ENCODE measurements at regions not wholly inside any gene's neighbourhood (a gene's known extent, or its start where the extent isn't known, plus 50 kb on each side); places are given as distances from the start of the nearest gene placed in this dataset.
"Not testable (repeated sequence)": the region's sequence is repeated elsewhere in the genome, so short reads cannot be mapped to it uniquely, and the experiment has no call there.

GRCh38 chr6:86723151-86723550 lies 214.2 kb upstream of the HTR1E start (continued):
- TF ChIP-seq ZNF8 (CRISPR knock-in tag; IDR thresholded peaks at IDR 0.05): no peak

DNA sequence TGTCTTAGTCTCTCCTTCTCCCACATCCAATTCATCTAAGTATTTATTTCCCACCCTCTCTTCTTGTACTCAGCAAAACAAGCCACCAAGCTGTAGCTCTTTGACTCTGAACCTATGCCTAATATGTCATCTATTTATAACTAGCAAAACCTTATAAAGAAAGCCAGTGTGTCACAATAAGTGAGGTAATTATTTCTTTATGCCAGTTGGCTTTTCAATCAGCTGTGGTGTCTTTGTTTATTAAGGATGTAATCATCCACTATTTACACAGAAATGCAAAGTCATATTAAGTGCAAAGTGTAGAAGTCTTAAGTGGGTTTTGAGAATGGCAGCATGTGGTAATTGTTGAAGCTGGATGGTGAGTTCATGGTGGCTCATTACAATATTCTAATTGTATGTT lies 215.2 kb upstream of the HTR1E start:
- no peak for TF ChIP-seq ZFP30 (CRISPR knock-in tag; IDR thresholded peaks at IDR 0.05)
- TF ChIP-seq TCF4 (CRISPR knock-in tag; IDR thresholded peaks at IDR 0.05; ENCODE audit: borderline replicate concordance): no peak
- no peak for TF ChIP-seq RARB (CRISPR knock-in tag; IDR thresholded peaks at IDR 0.05)
- TF ChIP-seq TOX (CRISPR knock-in tag; IDR thresholded peaks at IDR 0.05; ENCODE audit: borderline replicate concordance): no peak
- no peak for TF ChIP-seq ZNF565 (CRISPR knock-in tag; conservative IDR thresholded peaks at IDR 0.05; ENCODE audit: low read depth)
- no peak for TF ChIP-seq ZFP3 (CRISPR knock-in tag; IDR thresholded peaks at IDR 0.05)
- no peak for TF ChIP-seq ESRRG (CRISPR knock-in tag; IDR thresholded peaks at IDR 0.05)
- no peak for TF ChIP-seq CREB5 (CRISPR knock-in tag; IDR thresholded peaks at IDR 0.05; ENCODE audit: low read depth)
- TF ChIP-seq PPARA (CRISPR knock-in tag; IDR thresholded peaks at IDR 0.05; ENCODE audit: borderline replicate concordance): no peak
- no peak for ATAC-seq

- TF ChIP-seq CREB5 (CRISPR knock-in tag; IDR thresholded peaks at IDR 0.05; ENCODE audit: low read depth) (no peak), ZFP3 (CRISPR knock-in tag; IDR thresholded peaks at IDR 0.05) (no peak), SNAI2 (CRISPR knock-in tag; IDR thresholded peaks at IDR 0.05) (no peak), ZNF565 (CRISPR knock-in tag; conservative IDR thresholded peaks at IDR 0.05; ENCODE audit: low read depth) (no peak), ZC3H10 (CRISPR knock-in tag; IDR thresholded peaks at IDR 0.05) (no peak), ISL1 (CRISPR knock-in tag; IDR thresholded peaks at IDR 0.05) (peak; percentile 21; the same call in 1 of the 2 replicates), PPARA (CRISPR knock-in tag; IDR thresholded peaks at IDR 0.05; ENCODE audit: borderline replicate concordance) (no peak)
- no peak for ATAC-seq
These were observed 221.7 kb upstream of the HTR1E start for GRCh38 chr6:86715676-86716075.

DNA sequence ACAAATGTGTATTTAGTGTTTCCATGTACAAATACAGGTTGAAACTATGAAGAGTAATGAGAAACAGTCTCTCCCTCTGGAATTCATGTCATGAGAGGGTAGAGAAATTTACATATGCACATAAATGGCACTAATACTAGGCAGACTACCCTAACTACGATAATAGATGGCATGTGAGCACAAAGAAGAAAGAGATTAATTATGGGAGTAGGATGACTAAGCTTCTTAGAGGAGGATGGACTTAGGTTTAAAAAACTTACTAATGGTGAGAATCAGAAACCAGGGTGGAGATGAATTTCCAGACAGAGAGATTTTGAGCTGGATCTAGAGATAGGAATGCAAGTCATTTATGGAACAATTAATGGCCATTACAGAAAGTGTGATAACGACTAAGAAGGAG lies 225.3 kb upstream of the HTR1E start:
- TF ChIP-seq CSRNP3 (CRISPR knock-in tag; IDR thresholded peaks at IDR 0.05) (no peak), ZC3H10 (CRISPR knock-in tag; IDR thresholded peaks at IDR 0.05) (no peak), ISL1 (CRISPR knock-in tag; IDR thresholded peaks at IDR 0.05) (peak; percentile 80), OSR1 (CRISPR knock-in tag; IDR thresholded peaks at IDR 0.05) (no peak), TOX (CRISPR knock-in tag; IDR thresholded peaks at IDR 0.05; ENCODE audit: borderline replicate concordance) (no peak)
- ATAC-seq: no peak

- no peak for ATAC-seq
- TF ChIP-seq, protein P1, sequence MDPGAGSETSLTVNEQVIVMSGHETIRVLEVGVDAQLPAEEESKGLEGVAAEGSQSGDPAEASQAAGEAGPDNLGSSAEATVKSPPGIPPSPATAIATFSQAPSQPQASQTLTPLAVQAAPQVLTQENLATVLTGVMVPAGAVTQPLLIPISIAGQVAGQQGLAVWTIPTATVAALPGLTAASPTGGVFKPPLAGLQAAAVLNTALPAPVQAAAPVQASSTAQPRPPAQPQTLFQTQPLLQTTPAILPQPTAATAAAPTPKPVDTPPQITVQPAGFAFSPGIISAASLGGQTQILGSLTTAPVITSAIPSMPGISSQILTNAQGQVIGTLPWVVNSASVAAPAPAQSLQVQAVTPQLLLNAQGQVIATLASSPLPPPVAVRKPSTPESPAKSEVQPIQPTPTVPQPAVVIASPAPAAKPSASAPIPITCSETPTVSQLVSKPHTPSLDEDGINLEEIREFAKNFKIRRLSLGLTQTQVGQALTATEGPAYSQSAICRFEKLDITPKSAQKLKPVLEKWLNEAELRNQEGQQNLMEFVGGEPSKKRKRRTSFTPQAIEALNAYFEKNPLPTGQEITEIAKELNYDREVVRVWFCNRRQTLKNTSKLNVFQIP (CRISPR knock-in tag; IDR thresholded peaks at IDR 0.05; ENCODE audit: borderline replicate concordance, low read depth): no peak
- TF ChIP-seq ZNF70 (CRISPR knock-in tag; IDR thresholded peaks at IDR 0.05): no peak
- no peak for TF ChIP-seq GLIS3 (CRISPR knock-in tag; IDR thresholded peaks at IDR 0.05)
- no peak for TF ChIP-seq ARNTL (CRISPR knock-in tag; IDR thresholded peaks at IDR 0.05; ENCODE audit: borderline replicate concordance, low read depth)
- TF ChIP-seq ZFP3 (CRISPR knock-in tag; IDR thresholded peaks at IDR 0.05): no peak
- no peak for TF ChIP-seq CSDC2 (CRISPR knock-in tag; IDR thresholded peaks at IDR 0.05)
These were observed 229.7 kb upstream of the HTR1E start for GRCh38 chr6:86707545-86708120.

DNA sequence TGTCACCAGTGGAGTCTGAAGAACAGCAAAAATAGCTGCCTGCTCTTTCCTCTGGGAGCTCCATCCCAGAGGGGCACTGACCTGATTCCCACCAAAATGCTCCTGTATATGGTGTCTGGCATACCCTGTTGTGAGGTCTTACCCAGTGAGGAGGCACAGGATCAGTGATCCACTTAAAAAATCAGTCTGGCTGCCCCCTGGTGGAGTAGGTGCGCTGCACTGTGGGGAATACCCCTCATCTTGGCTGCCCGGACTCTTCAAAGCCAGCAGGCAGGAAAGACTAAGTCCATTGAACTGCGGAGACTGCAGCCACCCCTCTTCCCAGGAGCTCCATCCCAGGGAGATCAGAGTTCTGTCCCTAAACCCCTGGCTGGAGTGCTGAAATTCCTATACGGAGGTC lies 230.9 kb upstream of the HTR1E start:
- no peak for ATAC-seq
- TF ChIP-seq, protein P2, sequence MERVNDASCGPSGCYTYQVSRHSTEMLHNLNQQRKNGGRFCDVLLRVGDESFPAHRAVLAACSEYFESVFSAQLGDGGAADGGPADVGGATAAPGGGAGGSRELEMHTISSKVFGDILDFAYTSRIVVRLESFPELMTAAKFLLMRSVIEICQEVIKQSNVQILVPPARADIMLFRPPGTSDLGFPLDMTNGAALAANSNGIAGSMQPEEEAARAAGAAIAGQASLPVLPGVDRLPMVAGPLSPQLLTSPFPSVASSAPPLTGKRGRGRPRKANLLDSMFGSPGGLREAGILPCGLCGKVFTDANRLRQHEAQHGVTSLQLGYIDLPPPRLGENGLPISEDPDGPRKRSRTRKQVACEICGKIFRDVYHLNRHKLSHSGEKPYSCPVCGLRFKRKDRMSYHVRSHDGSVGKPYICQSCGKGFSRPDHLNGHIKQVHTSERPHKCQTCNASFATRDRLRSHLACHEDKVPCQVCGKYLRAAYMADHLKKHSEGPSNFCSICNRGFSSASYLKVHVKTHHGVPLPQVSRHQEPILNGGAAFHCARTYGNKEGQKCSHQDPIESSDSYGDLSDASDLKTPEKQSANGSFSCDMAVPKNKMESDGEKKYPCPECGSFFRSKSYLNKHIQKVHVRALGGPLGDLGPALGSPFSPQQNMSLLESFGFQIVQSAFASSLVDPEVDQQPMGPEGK (CRISPR knock-in tag; IDR thresholded peaks at IDR 0.05; ENCODE audit: borderline replicate concordance): no peak
- no peak for TF ChIP-seq PPARA (CRISPR knock-in tag; IDR thresholded peaks at IDR 0.05; ENCODE audit: borderline replicate concordance)

DNA sequence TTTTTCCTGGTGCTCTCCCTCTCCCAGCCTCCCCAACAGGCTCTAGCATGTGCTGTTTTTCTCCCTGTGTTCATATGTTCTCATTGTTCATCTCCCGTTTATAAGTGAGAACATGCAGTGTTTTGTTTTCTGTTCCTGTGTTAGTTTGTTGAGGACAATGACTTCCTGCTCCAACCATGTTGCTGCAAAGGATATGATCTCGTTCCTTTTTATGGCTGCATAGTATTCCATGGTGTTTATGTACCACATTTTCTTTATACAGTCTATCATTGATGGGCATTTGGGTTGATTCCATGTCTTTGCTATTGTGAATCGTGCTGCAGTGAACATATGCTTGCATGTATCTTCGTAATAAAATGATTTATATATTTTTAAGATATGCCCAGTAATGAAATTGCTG lies 236.1 kb upstream of the HTR1E start:
- ATAC-seq: not testable (repeated sequence)

All from SK-N-SH treated with all-trans-retinoic acid at 6 μM for 48 hours (cell line).